IMR-90 (cell line): ENCODE measurements at regions not wholly inside any gene's neighbourhood (a gene's known extent, or its start where the extent isn't known, plus 50 kb on each side); places are given as distances from the start of the nearest gene placed in this dataset.

ENCODE experiments used
- ATAC-seq: fragments of 200-7000 bp; cut with Tn5 transposase; 2 replicates; pipeline ENCODE4 v1.9.1; 2020; ENCODE audit warnings: low read depth, mild to moderate bottlenecking, moderate library complexity
- BruUV-seq: library from RNA; stranded (reverse); fragments of 400-500 nt; replicated peaks from 2 replicates; lab custom pipeline; 2021; lab: Mats Ljungman, UMichigan
- CTCF ChIA-PET: fragments of 300-600 bp; formaldehyde crosslinking; extraction: SDS; loops from one replicate; lab custom pipeline; 2021; ENCODE audit warnings: antibody characterized with exemption; lab: Yijun Ruan, JAX
- POLR2A ChIA-PET: fragments of 300-600 bp; sonication (Branson Sonifier 250); formaldehyde crosslinking; loops from one replicate; lab custom pipeline; 2022; ENCODE audit warnings: antibody characterized with exemption; ENCODE audit not compliant: unreplicated experiment; lab: Charles Lee
- DNase-seq: peaks from one replicate; pipeline ENCODE4 v3.0.0; 2013
- H2AFZ ChIP-seq: replicated peaks from 2 replicates; pipeline ENCODE3; 2013; ENCODE audit warnings: low read length, mild to moderate bottlenecking; ENCODE audit not compliant: poor library complexity
- H2AK5ac ChIP-seq: 2 replicates; pipeline ENCODE4 v1.6.1; 2013; ENCODE audit warnings: low read depth, low read length, inconsistent platforms
- H2AK9ac ChIP-seq: replicated peaks from 2 replicates; pipeline ENCODE3; 2013; ENCODE audit warnings: mild to moderate bottlenecking, low read depth, low read length, moderate library complexity; ENCODE audit not compliant: poor library complexity
- H2BK120ac ChIP-seq: 2 replicates; pipeline ENCODE4 v1.6.1; 2013; ENCODE audit warnings: low read depth, low read length, inconsistent platforms
- H2BK15ac ChIP-seq: 3 replicates; pipeline ENCODE4 v1.6.1; 2013; ENCODE audit warnings: low read depth, low read length, inconsistent platforms
- H2BK20ac ChIP-seq: 2 replicates; pipeline ENCODE4 v1.6.1; 2013; ENCODE audit warnings: low read depth, mild to moderate bottlenecking, inconsistent platforms, low read length, moderate library complexity
- H2BK5ac ChIP-seq: 2 replicates; pipeline ENCODE4 v1.6.1; 2013; ENCODE audit warnings: mild to moderate bottlenecking, low read depth, low read length, inconsistent platforms; ENCODE audit not compliant: poor library complexity, severe bottlenecking
- H3K14ac ChIP-seq: replicated peaks from 2 replicates; pipeline ENCODE4 v1.6.1; 2013; ENCODE audit warnings: low read depth, low read length, inconsistent platforms
- H3K18ac ChIP-seq: 2 replicates; pipeline ENCODE4 v1.6.1; 2013; ENCODE audit warnings: low read depth, low read length, control low read depth
- H3K23ac ChIP-seq: 2 replicates; pipeline ENCODE4 v1.6.1; 2013; ENCODE audit warnings: low read depth, low read length, inconsistent platforms
- H3K27ac ChIP-seq: 2 replicates; pipeline ENCODE4 v1.5.1; 2013; ENCODE audit warnings: mild to moderate bottlenecking, control low read depth, low read length; ENCODE audit not compliant: insufficient read depth
- H3K27me3 ChIP-seq: 2 replicates; pipeline ENCODE4 v1.6.1; 2013; ENCODE audit warnings: low read length; ENCODE audit not compliant: control insufficient read depth, insufficient read depth
- H3K36me3 ChIP-seq: 2 replicates; pipeline ENCODE4 v1.6.1; 2013; ENCODE audit warnings: low read length, mixed read lengths; ENCODE audit not compliant: control insufficient read depth, insufficient read depth
- H3K4ac ChIP-seq: 2 replicates; pipeline ENCODE4 v1.6.1; 2013; ENCODE audit warnings: low read depth, low read length, inconsistent platforms
- H3K4me1 ChIP-seq: 2 replicates; pipeline ENCODE4 v1.6.1; 2013; ENCODE audit warnings: low read length, mixed read lengths; ENCODE audit not compliant: control insufficient read depth, insufficient read depth
- H3K4me2 ChIP-seq: 2 replicates; pipeline ENCODE4 v1.6.1; 2013; ENCODE audit warnings: low read depth, mild to moderate bottlenecking, control low read depth, low read length, moderate library complexity
- H3K4me3 ChIP-seq: 2 replicates; pipeline ENCODE4 v1.5.1; 2013; ENCODE audit warnings: low read depth, mild to moderate bottlenecking, control low read depth, low read length, moderate library complexity; ENCODE audit not compliant: insufficient read depth
- H3K56ac ChIP-seq: 2 replicates; pipeline ENCODE4 v1.6.1; 2013; ENCODE audit warnings: low read length, inconsistent platforms; ENCODE audit not compliant: insufficient read depth; ENCODE audit errors: extremely low read depth
- H3K79me1 ChIP-seq, 2 experiments: 2 replicates each; pipeline ENCODE4 v1.6.1; 2013; ENCODE audit warnings: low read length in 2 of 2, inconsistent platforms in 1 of 2, low read depth in 1 of 2
- H3K9ac ChIP-seq: 2 replicates; pipeline ENCODE4 v1.6.1; 2013; ENCODE audit warnings: low read depth, low read length, control low read depth
- H3K9me1 ChIP-seq: 2 replicates; pipeline ENCODE4 v1.6.1; 2013; ENCODE audit warnings: low read length, inconsistent platforms; ENCODE audit not compliant: insufficient read depth
- H3K9me3 ChIP-seq: 2 replicates; pipeline ENCODE4 v1.6.1; 2013; ENCODE audit warnings: low read length; ENCODE audit not compliant: control insufficient read depth, insufficient read depth
- H4K20me1 ChIP-seq: 2 replicates; pipeline ENCODE4 v1.6.1; 2013; ENCODE audit warnings: low read length, inconsistent platforms; ENCODE audit not compliant: insufficient read depth
- H4K5ac ChIP-seq: 2 replicates; pipeline ENCODE4 v1.6.1; 2013; ENCODE audit warnings: mild to moderate bottlenecking, low read depth, low read length, control low read depth
- H4K8ac ChIP-seq, 2 experiments: 2 replicates each; pipeline ENCODE4 v1.6.1; 2013; ENCODE audit warnings: low read depth in 2 of 2, low read length in 2 of 2, control low read depth in 1 of 2, inconsistent platforms in 1 of 2
- H4K91ac ChIP-seq: 2 replicates; pipeline ENCODE4 v1.6.1; 2013; ENCODE audit warnings: low read depth, low read length, inconsistent platforms; ENCODE audit not compliant: insufficient read depth
- BHLHE40 ChIP-seq: fragments of 150-350 bp; IDR thresholded peaks from 2 replicates; pipeline ENCODE4 v1.6.1; 2016; ENCODE audit warnings: mild to moderate bottlenecking, low read depth, low read length
- CEBPB ChIP-seq: IDR thresholded peaks from 2 replicates; pipeline ENCODE4 v1.6.1; 2012; ENCODE audit warnings: low read depth, low read length, improper control_type of control experiment
- ELK1 ChIP-seq: fragments of 150-350 bp; IDR thresholded peaks from 2 replicates; pipeline ENCODE4 v1.6.1; 2016; ENCODE audit warnings: low read depth, mild to moderate bottlenecking, low read length, moderate library complexity, borderline replicate concordance
- MAFK ChIP-seq: IDR thresholded peaks from 2 replicates; pipeline ENCODE4 v1.6.1; 2012; ENCODE audit warnings: low read depth, low read length, improper control_type of control experiment
- MXI1 ChIP-seq: IDR thresholded peaks from 2 replicates; pipeline ENCODE4 v1.6.1; 2012; ENCODE audit warnings: low read depth, mild to moderate bottlenecking, low read length, moderate library complexity, borderline replicate concordance
- NFE2L2 ChIP-seq: fragments of 150-350 bp; IDR thresholded peaks from 2 replicates; pipeline ENCODE4 v1.6.1; 2016; ENCODE audit warnings: low read depth, mild to moderate bottlenecking, low read length
- POLR2A ChIP-seq: IDR thresholded peaks from 2 replicates; pipeline ENCODE4 v1.6.1; 2012; ENCODE audit warnings: mild to moderate bottlenecking, low read depth, low read length
- RCOR1 ChIP-seq: IDR thresholded peaks from 2 replicates; pipeline ENCODE4 v1.6.1; 2012; ENCODE audit warnings: mild to moderate bottlenecking, low read length, improper control_type of control experiment; ENCODE audit not compliant: insufficient replicate concordance
- RFX5 ChIP-seq: IDR thresholded peaks from 2 replicates; pipeline ENCODE4 v1.8.0; 2012; ENCODE audit warnings: low read depth, mild to moderate bottlenecking, low read length, moderate library complexity
- SMC3 ChIP-seq: fragments of 150-350 bp; IDR thresholded peaks from 2 replicates; pipeline ENCODE4 v1.6.1; 2016; ENCODE audit warnings: low read depth, mild to moderate bottlenecking, antibody characterized with exemption, low read length, moderate library complexity
- USF2 ChIP-seq: fragments of 150-350 bp; IDR thresholded peaks from 2 replicates; pipeline ENCODE4 v1.6.1; 2017; ENCODE audit warnings: mild to moderate bottlenecking, antibody characterized with exemption, low read length, low read depth
- WGBS, 2 experiments: methylation state at CpG; one replicate each; pipeline versions ENCODE4 v1.1.5 to v1.1.7; 2013; ENCODE audit warnings: missing lambda C conversion rate in 2 of 2; ENCODE audit not compliant: insufficient read length in 1 of 2; ENCODE audit errors: extremely low coverage in 2 of 2; 5-methylcytosine and 5-hydroxymethylcytosine counted together
- dilution Hi-C: fragments of 300-500 bp; cut with HindIII; formaldehyde crosslinking; loops from one replicate; pipeline ENCODE4 v1.14.3; 2018; ENCODE audit warnings: low sequenced_read_pairs; ENCODE audit not compliant: unreplicated experiment
- in situ Hi-C: fragments of 300-500 bp; cut with MboI; formaldehyde crosslinking; loops from 3 replicates; pipeline ENCODE4 v1.14.3; 2019; ENCODE audit warnings: low sequenced_read_pairs, inconsistent platforms, mixed read lengths
- intact Hi-C: fragments of 100-400 bp; cut with micrococcal nuclease; formaldehyde crosslinking; loops from 2 replicates; pipeline ENCODE4 v1.10.0; 2022

- H4K91ac ChIP-seq, result no peak overlapping the region
- no peak overlapping the region for H2BK120ac ChIP-seq
- H3K18ac ChIP-seq, result no peak overlapping the region
- no peak overlapping the region for H3K4me2 ChIP-seq
- intact Hi-C loops (loop anchor here (10.0 kb wide), 1 partner anchor 383 kb away; no protein-coding TSS in a partner anchor), dilution Hi-C loops (no loop called here), in situ Hi-C loops (no loop called here)
- H3K27me3 ChIP-seq, result no peaks in the 10 kb centered on the region
- H3K4me1 ChIP-seq, result no peaks in the 10 kb centered on the region
- no peak overlapping the region for H3K4me3 ChIP-seq
- H3K36me3 ChIP-seq, result no peaks in the 10 kb centered on the region
- H4K5ac ChIP-seq, result no peak overlapping the region
- no peak for ATAC-seq
- H2AK5ac ChIP-seq, result no peak overlapping the region
- H3K27ac ChIP-seq, result no peak overlapping the region
- H2BK20ac ChIP-seq, result no peak overlapping the region
- no peak overlapping the region for H3K56ac ChIP-seq
- no peak overlapping the region for H3K4ac ChIP-seq
- WGBS, 2 experiments, result 80% methylated on average over 1 of the region's 4 CpGs; no CpG with 5 or more reads in 1 of the 2 experiments
- ChIA-PET CTCF (no interaction called here), POLR2A (no interaction called here)
- no peaks in the 10 kb centered on the region for H3K9me1 ChIP-seq
- no peak overlapping the region for H2AK9ac ChIP-seq
- H3K9me3 ChIP-seq, result peaks cover 12% of the 10 kb centered on the region
- no peak overlapping the region for H2AFZ ChIP-seq
- H4K20me1 ChIP-seq, result no peaks in the 10 kb centered on the region
- no peak overlapping the region for H3K14ac ChIP-seq
- H4K8ac ChIP-seq, result no peak overlapping the region
- no peaks in the 10 kb centered on the region for H3K79me1 ChIP-seq
- no peak overlapping the region for H3K23ac ChIP-seq
- TF ChIP-seq CEBPB, result no peak
- no peak for TF ChIP-seq POLR2A
- no peak for TF ChIP-seq SMC3
- no peak for TF ChIP-seq BHLHE40
- TF ChIP-seq USF2, result no peak
- TF ChIP-seq MXI1, result no peak
- no peak for TF ChIP-seq NFE2L2
- no peak for TF ChIP-seq MAFK
- no peak for TF ChIP-seq RCOR1
- no peak for TF ChIP-seq ELK1
- no peak for TF ChIP-seq RFX5
- no peak overlapping the region for H2BK15ac ChIP-seq
- DNase-seq, result no peak
- H3K9ac ChIP-seq, result no peak overlapping the region
- no peak overlapping the region for H2BK5ac ChIP-seq
- BruUV-seq, result no TSS peak
Measured at GRCh38 chr10:117861329-117861728, 185.4 kb downstream of the RAB11FIP2 start.
